ENCODE measurements at regions not wholly inside any gene's neighbourhood (a gene's known extent, or its start where the extent isn't known, plus 50 kb on each side); places are given as distances from the start of the nearest gene placed in this dataset.

GRCh38 chr3:95627293-95627692, 1187.1 kb upstream of the EPHA6 start:
- TF ChIP-seq, protein P1, sequence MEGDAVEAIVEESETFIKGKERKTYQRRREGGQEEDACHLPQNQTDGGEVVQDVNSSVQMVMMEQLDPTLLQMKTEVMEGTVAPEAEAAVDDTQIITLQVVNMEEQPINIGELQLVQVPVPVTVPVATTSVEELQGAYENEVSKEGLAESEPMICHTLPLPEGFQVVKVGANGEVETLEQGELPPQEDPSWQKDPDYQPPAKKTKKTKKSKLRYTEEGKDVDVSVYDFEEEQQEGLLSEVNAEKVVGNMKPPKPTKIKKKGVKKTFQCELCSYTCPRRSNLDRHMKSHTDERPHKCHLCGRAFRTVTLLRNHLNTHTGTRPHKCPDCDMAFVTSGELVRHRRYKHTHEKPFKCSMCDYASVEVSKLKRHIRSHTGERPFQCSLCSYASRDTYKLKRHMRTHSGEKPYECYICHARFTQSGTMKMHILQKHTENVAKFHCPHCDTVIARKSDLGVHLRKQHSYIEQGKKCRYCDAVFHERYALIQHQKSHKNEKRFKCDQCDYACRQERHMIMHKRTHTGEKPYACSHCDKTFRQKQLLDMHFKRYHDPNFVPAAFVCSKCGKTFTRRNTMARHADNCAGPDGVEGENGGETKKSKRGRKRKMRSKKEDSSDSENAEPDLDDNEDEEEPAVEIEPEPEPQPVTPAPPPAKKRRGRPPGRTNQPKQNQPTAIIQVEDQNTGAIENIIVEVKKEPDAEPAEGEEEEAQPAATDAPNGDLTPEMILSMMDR (IDR thresholded peaks at IDR 0.05): no peak
- no peak for TF ChIP-seq POLR2A (IDR thresholded peaks at IDR 0.05)
- no peak for TF ChIP-seq EP300 (IDR thresholded peaks at IDR 0.05)
- TF ChIP-seq POLR2AphosphoS5 (IDR thresholded peaks at IDR 0.05): no peak

Data from stomach (tissue), 4 donors.